T1000 (cell line): ENCODE measurements at regions not wholly inside any gene's neighbourhood (a gene's known extent, or its start where the extent isn't known, plus 50 kb on each side); places are given as distances from the start of the nearest gene placed in this dataset.

Experiments
- DNase-seq: peaks from one replicate; lab custom pipeline; 2025; ENCODE audit warnings: mixed read lengths; lab: John Stamatoyannopoulos, UW

DNA sequence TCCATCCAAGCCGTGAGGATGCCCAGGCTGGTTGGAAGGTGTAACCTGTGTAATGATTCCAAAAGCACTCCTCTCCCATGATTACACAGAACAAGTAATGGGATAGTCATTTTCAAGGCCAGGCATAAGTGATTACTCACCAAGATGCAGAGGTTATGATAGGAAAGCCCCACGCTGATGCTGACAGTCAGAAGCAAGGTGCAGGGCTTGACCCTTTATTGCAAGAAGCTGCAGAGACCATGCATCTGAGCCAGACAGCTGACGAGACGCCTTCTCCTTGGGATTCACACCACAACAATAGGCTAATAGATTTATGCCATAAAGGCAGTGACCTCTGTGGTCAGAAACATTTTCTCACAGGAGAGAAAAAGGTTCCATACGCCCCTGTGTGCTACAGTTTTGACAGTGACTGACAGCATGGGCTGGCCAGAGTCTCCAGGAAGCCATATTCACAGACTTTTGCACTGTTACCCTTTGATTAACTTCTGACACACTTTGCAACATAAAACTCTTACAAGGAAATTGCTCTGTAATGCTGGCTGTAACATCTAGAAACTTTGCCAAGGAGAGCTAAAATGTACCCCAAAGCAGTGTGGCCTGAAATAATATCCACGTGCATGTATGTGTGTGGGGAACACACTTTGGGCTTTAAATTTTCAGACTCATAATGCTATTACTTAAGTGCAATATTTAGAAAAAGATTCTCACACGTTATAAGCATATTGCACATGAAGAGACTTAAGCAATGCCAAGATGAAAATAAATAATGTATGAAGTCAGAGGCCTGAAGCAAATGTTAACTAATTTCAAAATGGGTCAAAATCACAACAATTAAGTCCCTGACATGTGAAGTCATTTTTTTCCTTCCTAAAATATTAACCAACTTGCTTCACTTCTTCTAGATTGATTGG is 1079.0 kb upstream of the TENM4 start:
- DNase-seq = no peak

DNA sequence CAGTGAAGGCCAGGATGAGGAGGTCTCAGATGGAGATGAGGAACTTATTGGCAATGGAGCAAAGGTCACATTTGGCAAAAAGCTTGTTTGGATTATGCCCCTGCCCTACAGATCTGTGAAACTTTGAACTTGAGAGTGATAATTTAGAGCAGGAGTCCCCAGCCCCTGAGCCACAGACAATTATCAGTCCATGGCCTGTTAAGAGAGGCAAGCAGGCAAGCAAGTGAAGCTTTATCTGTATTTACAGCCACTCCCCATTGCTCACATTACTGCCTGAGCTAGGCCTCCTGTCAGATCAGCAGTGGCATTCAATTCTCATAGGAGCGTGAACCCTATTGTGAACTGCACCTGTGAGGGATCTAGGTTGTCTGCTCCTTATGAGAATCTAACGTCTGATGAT is 1076.9 kb upstream of the TENM4 start:
- DNase-seq = no peak

DNA sequence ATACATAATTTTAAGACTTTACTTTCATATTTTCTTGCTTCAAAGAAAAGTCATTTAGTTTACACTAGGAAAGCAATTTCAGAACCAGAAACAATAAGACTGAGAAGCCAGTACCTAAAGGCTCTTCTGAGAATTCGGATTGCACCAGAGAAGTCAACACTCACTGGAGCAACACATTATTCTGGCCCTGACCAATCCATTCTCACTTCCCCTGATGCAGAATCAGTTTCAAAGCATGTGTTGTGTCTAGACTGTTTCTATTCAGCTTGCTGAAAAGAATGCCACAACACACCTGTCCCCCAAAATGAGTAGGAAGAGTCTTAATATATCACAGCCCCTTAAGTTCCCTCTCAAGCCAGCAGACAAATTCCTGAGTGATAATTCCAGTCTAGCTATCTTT is 1074.3 kb upstream of the TENM4 start:
- no peak for DNase-seq

DNA sequence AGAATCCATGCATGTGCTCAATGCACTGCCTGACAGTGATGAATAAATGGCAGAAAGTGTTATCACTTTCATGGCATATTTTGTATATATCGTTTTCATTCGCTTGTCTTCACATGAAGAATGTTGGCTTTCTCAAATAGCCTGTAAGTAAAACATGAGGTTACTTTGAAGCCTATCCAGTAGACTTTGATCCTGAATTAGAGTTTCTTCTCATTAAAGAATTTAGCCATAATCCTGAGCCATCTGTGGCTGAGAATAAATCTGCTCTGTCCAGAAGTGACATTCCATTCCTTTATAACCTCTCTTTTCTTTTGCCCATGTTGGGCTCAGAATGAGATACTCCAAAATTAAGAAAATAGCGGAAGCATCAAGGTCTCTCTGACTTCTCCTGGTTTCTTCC is 1071.7 kb upstream of the TENM4 start:
- no peak for DNase-seq

DNA sequence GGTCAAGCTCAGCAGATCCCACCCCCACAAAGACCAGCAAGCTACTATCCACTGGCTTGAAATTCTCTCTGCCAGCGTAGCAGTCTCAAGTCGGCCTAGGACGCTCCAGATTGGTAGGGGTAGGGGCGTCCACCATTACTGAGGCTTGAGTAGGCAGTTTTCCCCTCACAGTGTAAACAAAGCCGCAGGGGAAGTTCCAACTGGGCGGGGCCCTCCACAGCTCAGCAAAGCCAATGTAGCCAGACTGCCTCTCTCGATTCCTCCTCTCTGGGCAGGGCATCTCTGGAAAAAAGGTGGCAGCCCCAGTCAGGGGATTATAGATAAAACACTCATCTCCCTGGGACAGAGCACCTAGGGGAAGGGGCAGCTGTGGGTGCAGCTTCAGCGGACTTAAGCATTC is 1064.9 kb upstream of the TENM4 start:
- DNase-seq = no peak

DNA sequence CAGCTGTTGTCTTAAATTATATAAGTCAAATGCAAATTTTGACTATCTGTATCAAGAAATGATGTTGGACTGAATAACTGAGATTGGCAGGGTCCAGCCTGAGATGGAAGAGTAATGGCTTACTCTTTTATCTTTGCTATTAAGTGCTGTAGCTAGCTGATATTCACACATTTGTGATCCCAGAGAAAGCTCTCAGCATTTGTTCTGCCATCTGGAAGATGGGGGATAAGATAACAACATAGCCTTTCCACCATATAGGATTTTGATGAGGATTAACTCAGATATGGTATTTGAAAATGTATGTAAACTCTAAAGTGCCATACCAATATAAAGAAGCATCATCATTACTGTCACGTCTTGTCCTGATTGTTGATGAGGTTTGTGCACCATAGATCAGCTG is 1063.2 kb upstream of the TENM4 start:
- no peak for DNase-seq

DNA sequence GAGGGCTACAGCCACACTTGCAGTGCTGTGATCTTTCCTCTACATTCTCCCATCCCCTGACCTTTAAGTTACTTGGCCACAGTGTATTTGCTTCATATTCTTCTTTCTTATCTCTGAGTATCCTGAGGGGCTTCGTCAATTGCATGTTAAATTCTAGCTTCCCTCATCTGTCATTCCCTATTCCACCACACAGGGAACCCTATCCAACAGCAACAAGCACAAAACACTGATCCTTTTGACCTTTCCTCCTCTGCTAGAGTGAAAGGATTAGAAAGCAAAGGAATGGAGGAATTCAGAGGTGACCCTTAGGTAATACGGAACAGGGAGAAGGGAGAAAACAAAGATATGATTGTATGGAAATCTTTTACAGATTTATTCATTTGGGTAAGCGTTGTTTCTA is 1061.7 kb upstream of the TENM4 start:
- no peak for DNase-seq

DNA sequence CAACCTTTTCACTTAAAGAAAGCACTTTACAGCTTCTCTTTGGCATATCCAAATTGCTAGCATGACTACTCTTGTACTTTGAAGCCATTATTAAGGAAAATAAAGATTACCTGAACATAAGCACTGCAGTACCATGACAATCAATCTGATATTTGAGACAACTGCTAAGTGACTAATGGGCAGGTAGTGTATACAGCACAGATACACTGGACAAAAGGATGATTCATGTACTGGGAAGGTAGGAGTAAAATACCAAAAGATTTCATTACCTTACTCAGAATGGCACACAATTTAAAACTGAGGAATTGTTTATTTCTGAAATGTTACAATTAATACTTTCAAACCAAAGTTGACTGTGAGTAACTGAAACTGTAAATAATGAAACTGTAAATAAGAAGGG is 1054.3 kb upstream of the TENM4 start:
- DNase-seq = no peak

DNA sequence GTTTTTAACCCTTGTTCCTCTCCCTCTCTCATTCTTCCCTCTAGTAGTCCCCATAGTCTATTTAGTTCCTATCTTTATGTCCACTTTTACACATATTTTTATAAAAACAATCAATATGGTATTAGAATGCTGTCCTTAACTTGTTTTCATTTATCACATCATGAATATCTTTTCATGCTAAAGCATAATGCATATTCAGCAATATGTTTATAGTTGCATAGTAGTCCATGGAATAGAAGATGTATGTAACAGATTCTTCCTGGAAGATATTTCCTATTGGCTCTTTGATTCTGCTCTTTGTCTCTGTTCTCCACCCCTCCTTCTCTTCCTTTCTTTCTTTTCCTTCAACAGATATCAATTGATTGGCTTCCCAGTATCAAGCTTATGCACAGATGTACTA is 1047.1 kb upstream of the TENM4 start:
- no peak for DNase-seq

DNA sequence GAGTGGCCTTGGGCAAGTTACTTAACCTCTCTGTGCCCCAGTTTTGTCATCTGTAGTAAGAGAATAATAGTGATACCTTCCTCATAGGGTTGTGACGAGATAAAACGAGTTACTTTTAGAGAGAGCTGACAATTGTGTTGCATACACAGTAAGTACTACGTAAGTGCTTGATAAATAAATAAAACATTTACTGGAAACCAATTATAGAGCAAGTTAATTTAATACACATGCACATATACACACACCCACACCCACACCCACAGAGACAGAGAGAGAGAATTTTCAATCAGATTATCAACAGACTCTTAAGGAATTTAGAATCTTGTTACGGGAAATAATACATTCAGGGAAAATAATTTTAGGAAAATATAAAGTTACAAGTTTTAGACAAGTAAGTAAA is 1045.8 kb upstream of the TENM4 start:
- no peak for DNase-seq

DNA sequence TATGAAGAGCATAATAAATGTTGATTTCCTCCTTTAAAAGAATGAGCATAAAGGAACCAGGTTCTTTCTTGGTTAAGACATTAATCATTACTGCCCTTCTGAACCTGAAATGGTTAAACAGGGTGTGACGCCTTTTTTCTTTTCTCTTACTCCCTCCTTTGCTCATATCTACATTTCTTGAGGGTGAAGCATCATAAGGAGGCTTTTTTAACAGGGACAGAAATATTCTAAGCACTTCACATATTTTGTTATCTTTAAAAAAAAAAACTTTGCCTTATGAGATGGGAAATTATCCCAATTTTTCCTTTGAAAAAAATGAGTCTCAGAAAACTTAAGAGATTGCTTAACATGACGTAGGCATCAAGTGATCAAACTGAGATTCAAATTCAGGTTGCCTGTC is 1036.3 kb upstream of the TENM4 start:
- DNase-seq = no peak

DNA sequence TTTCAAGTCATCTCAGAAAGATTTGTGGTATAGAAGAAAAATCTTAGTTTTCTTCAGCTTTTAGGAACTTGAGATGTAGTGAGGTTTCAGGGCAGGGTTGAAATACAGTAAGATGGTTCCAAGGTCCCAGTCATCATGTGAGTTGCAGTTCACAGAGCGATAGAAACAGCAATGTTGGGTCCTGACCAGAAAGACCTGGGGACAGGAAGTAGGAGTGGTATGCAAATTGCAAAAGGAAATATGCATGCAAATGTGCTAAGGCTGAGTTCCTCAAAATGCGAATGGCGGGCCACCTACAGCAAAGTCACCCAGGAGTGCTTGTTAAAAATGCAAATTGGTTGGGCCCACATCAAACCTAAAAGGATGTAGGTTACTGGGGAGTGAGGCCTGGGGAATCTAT is 1032.7 kb upstream of the TENM4 start:
- DNase-seq = no peak

DNA sequence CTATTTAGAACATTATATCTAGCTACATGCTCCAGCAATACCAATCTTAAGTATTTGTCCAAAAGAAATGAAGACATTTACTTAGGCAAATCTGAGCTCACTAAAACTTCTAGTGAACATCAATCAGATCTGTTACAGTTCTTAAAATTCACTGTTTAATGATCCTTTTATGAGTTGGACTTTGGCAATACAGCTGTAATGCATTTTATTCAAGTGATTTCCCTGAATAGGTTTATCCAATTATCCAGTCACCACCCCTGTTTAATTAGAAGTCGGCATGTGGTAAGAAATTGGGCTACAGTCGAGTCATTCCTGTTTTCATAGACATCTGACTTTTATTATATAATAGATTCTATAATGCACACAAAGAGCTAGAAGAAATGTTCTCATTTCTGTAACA is 1029.0 kb upstream of the TENM4 start:
- no peak for DNase-seq

DNA sequence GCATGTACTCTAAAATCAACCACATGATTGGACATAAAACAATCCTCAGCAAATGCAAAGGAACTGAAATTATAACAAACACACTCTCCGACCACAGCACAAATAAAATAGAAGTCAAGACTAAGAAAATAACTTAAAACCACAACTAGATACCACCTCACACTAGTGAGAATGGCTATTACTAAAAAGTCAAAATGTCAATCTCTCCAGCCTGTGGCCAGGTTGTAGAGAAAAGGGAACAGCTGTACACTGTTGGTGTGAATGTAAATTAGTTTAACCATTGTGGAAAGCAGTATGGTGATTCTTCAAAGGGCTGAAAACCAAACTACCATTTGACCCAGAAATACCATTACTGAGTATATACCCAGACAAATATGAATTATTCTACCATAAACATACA is 1025.7 kb upstream of the TENM4 start:
- DNase-seq = no peak

DNA sequence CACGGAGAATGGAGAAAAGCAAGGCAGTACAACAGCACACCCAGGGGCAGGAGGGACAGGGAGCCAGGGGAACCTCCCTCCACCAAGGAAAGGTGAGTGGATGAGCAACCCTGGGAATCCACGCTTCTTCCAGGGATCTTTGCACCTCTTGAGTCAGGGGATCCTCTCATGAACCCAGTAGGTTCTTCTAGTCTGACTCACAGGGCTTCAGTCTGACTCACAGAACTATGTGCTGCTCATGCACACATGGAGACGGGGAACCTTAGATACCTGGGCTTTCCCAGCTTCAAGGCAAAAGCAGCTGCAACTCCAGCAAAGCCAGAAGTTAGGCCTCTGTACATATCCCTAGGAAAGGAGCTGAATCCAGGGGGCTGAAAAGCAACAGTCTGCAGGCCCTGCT is 1021.4 kb upstream of the TENM4 start:
- DNase-seq = no peak

DNA sequence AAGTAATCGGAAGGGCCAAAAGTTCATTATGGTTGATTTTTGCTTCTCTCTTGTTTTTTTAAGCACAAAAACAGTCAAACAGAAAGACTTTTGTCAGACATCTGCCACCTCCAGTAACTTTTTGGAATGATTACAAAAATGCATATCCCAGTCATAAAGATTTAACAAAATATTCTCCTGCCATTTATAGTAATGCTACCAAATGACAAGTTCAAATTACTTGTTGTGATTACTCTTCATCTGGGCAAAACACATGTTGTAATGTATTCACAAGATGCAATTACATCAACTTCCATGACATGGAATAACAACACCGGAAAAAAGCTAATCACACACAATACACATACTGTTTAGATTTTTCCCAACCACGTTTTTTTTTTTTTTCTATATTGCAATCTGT is 1017.5 kb upstream of the TENM4 start:
- DNase-seq = no peak

DNA sequence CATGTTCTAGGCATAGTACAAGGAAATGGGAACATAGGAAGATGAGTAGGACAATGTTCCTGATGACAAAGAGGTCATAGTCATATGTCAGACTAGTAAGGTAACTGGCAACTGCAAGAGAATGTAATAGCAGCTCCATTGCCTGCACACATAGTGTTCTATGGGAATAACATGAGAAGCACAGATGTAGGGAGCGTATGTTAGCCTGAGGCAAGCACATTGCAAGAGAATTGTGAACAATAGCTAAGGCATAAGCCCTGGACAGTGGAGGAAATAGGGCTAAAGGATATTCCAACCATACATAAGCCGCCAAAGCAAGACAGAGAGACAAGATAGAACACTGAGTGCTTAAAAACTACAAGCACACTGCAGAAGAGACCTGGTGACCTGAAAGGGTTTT is 1017.0 kb upstream of the TENM4 start:
- no peak for DNase-seq

DNA sequence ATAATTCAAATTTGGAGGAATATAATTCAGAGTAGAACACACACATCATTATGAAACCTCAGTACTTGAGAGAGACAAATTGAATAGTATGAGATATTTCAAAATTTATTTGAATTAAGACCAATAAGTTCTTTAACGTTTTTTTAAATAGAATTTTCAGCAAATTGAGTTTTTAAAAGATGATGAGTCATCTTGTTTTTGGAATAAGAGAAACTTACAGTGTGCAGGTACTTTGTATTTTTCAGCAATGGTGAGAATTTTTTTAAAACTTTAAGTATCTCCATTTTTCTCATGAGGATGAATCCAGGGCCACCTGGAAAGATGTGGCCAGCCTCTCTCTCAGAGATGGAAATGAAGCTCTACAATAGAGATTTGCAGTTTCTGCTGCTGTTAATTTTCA is 1015.0 kb upstream of the TENM4 start:
- DNase-seq = no peak

DNA sequence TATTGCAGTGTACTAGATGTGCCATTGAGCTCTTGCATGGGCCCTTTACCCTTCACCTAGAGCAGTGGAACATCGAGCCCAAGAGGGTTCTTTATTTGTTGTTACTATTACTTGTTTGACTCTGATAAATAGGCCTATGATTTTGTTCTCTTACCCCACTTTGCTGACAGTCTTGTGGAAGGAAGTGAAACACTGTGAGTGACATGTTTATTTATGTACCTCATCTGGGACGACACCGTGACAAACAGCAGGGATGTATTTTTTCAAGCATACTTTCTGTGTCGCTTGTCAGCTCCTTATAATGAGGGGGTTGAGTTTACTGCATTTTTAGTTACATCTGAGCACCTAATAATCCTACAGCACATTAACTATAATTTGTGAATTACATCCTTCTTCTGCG is 1010.3 kb upstream of the TENM4 start:
- DNase-seq = no peak

DNA sequence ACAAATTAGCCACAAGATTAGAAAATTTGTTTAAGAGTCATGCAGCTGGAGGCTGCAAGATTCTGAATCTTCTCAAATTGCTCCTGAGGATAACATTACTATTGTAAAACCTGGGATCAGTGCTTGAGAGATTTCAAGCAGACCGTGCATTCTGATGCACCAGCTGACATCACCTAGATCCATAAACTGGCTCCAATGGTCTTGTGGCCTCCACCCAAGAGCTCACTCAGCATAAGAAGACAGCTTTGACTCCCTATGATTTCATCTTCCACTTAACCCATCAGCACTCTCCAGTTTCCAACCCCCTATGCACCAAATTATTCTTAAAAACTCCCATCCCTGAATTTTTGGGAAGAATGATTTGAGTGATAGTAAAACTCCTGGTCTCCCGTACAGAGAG is 1007.9 kb upstream of the TENM4 start:
- no peak for DNase-seq

DNA sequence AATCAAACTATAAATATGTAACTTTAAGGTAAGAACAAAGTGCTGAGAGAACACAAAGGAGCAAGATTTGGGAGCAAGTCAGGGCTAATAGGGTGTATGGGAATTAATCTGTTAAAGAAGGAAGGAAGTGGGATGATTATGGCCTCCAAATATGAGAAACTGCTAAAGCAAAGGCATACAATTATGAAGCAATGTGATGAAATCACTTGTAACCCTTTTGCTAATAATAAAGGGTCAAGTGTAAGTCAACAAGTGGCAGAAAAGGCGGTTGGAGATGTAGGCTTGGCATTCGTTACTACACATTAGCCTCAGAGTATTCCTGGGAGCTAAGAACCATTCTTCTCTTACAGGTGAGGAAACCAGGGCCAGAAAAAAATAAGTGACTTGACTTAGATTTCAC is 1002.3 kb upstream of the TENM4 start:
- no peak for DNase-seq

DNA sequence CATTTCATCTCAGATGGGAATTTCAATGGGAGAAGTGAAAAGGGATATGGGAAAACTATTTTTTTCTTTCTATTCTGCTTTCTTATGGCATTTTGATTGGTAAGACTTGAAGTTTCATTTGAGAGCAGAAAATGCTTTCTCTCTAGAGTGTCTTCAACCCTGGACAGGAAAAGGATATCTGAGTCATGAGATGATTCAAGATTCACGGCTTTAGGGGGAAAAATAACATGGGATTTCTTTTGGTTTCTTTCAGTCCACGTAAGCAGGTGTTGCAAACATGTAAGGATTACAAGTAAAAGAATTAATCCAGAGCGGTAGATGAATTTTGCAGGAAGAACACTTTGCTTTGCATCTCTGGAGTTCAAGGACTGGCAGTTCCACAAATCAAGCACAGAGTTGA is 1001.0 kb upstream of the TENM4 start:
- DNase-seq = no peak

DNA sequence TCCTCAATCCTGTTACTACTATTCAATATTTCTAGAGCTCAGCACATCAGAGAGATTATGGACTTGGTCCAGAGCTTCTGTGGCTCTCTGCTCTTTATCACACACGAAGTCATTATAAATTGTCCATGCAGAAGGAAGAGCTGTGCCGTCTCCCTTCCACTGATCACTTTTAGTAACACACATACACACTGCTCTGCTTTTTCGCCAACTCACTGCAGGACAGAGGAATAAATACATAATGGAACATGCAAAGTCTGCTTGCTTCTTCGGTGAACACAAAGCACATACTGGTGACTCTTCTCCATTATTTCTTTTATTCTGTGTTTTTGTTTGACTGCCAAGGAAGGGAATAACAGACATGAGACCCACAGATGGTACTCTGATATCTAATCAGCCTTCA is 1000.0 kb upstream of the TENM4 start:
- DNase-seq = no peak

DNA sequence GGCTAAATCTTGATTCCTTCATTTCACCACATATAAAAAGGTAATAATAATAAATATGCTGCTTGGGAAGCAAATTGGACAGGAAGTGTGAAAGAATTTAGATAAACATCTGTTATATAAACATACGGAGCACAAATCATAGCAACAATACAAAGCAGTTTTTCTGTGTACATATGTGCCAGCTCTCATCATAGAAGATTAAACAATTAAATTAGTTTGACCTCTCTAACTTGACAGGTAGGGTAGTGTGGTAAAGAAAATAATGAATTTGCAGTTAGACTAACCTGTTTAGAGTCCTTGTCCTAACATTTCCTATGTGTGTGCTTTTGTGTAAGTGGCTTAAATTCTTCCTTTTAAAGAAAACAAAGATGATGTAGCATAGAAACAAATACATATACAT is 995.7 kb upstream of the TENM4 start:
- DNase-seq = no peak
